ENCODE measurements at regions not wholly inside any gene's neighbourhood (a gene's known extent, or its start where the extent isn't known, plus 50 kb on each side); places are given as distances from the start of the nearest gene placed in this dataset.

GRCh38 chr5:104932431-104932830 lies 1369.8 kb upstream of the NUDT12 start:
- no peaks in the 10 kb centered on the region for H3K27me3 ChIP-seq (ENCODE audit: control insufficient read depth in 2 of 2, insufficient read depth in 2 of 2, low read length in 2 of 2)
- no peaks in the 10 kb centered on the region for H3K9me1 ChIP-seq (replicated peaks; ENCODE audit: control insufficient read depth, extremely low read depth, insufficient read depth, low read length)
- dilution Hi-C loops (cut with MboI; ENCODE audit: extremely low pct_ligation_motif_present, low sequenced_read_pairs): no loop called here
- no peaks in the 10 kb centered on the region for H4K20me1 ChIP-seq (replicated peaks; ENCODE audit: control insufficient read depth, extremely low read depth, insufficient read depth, low read length)
- DNase-seq (ENCODE audit: low read depth, low spot score) (no peak), FAIRE-seq (no peak)
- BruUV-seq (replicated peaks): no TSS peak
- H3K4me2 ChIP-seq (ENCODE audit: insufficient read depth, low read length): no peak overlapping the region
- no peaks in the 10 kb centered on the region for H3K36me3 ChIP-seq (ENCODE audit: control insufficient read depth in 2 of 2, extremely low read depth in 1 of 2, insufficient read depth in 2 of 2, low read length in 2 of 2)
- no peak overlapping the region for H3K9ac ChIP-seq (replicated peaks; ENCODE audit: extremely low read depth, insufficient read depth, low read length)
- H3K4me3 ChIP-seq (replicated peaks in 1 of 3; ENCODE audit: insufficient read depth in 1 of 3, low read depth in 1 of 3, low read length in 3 of 3): no peak overlapping the region
- intact Hi-C loops (cut with micrococcal nuclease): no loop called here
- H3K79me2 ChIP-seq (ENCODE audit: control insufficient read depth, insufficient read depth, low read length): no peaks in the 10 kb centered on the region
- H3K27ac ChIP-seq (ENCODE audit: insufficient read depth, low read depth, low read length): no peak overlapping the region
- POLR2A ChIA-PET: no interaction called here
- no peak overlapping the region for H2AFZ ChIP-seq (ENCODE audit: low read depth, low read length)
- TF ChIP-seq FOS (IDR thresholded peaks at IDR 0.05; ENCODE audit: borderline replicate concordance, insufficient read depth, low read length) (no peak), POLR2A (IDR thresholded peaks at IDR 0.05; ENCODE audit: low read depth, low read length) (no peak), POLR2AphosphoS5 (IDR thresholded peaks at IDR 0.05; ENCODE audit: insufficient read depth, low read depth, low read length) (no peak), MAX (IDR thresholded peaks at IDR 0.05; ENCODE audit: insufficient read depth, insufficient read length) (no peak), CTCF (IDR thresholded peaks at IDR 0.05; ENCODE audit: extremely low read depth in 1 of 2, insufficient read depth in 1 of 2, low read depth in 1 of 2, low read length in 2 of 2) (no peak), JUN (IDR thresholded peaks at IDR 0.05; ENCODE audit: borderline replicate concordance, insufficient read depth, insufficient read length, low read depth) (no peak), GATA2 (IDR thresholded peaks at IDR 0.05; ENCODE audit: insufficient read depth, insufficient read length, low read depth, low read length) (no peak), MYC (IDR thresholded peaks at IDR 0.05; ENCODE audit: low read depth, low read length) (no peak), EZH2 (IDR thresholded peaks at IDR 0.05; ENCODE audit: borderline replicate concordance, low read depth, low read length, severe bottlenecking) (no peak)
- CTCF ChIA-PET: interaction anchor here (1.0 kb wide), 1 partner anchor 26 kb away, joined by 4 read pairs; no protein-coding TSS in a partner anchor
- H3K4me1 ChIP-seq (ENCODE audit: control insufficient read depth, extremely low read depth, insufficient read depth, low read length): no peaks in the 10 kb centered on the region
- no peaks in the 10 kb centered on the region for H3K9me3 ChIP-seq (replicated peaks; ENCODE audit: control insufficient read depth, insufficient read depth, low read length)

Measured in endothelial cell of umbilical vein (primary cell).